ENCODE measurements at regions not wholly inside any gene's neighbourhood (a gene's known extent, or its start where the extent isn't known, plus 50 kb on each side); places are given as distances from the start of the nearest gene placed in this dataset.

GRCh38 chr5:17796142-17796541, 161.9 kb downstream of the TAF11L14 start:
- Mint-ChIP-seq H3K27me3 (no peaks in the 10 kb centered on the region), H3K4me1 (no peaks in the 10 kb centered on the region), H3K4me3 (no peak overlapping the region), H3K27ac (no peak overlapping the region), H3K9me3 (peaks cover 2 to 17% (median 6%) of the 10 kb centered on the region in 7 donors), H3K36me3 (no peaks in the 10 kb centered on the region)
- ATAC-seq (ENCODE audit: low read depth in 2 of 2): no peak
- H3K4me1 ChIP-seq (ENCODE audit: control insufficient read depth, insufficient read depth, low read length, poor library complexity, severe bottlenecking): no peaks in the 10 kb centered on the region
- no peak overlapping the region for H3K4me3 ChIP-seq (ENCODE audit: low read depth, low read length)
- H3K36me3 ChIP-seq (ENCODE audit: control insufficient read depth, insufficient read depth, low read length): no peaks in the 10 kb centered on the region
- no peaks in the 10 kb centered on the region for H3K27me3 ChIP-seq (ENCODE audit: control insufficient read depth, insufficient read depth, low read length)
- H3K9me3 ChIP-seq (ENCODE audit: control insufficient read depth in 2 of 2, low read length in 2 of 2): peaks cover 0 to 4% of the 10 kb centered on the region in 2 experiments
- H3K27ac ChIP-seq (ENCODE audit: insufficient read depth, low read length, poor library complexity, severe bottlenecking): no peak overlapping the region
- DNase-seq: no peak

GRCh38 chr5:17796757-17797396, 162.6 kb downstream of the TAF11L14 start:
- H3K36me3 Mint-ChIP-seq: no peaks in the 10 kb centered on the region
- H3K27ac Mint-ChIP-seq: no peak overlapping the region
- Histone ChIP-seq H3K4me1 (ENCODE audit: control insufficient read depth, insufficient read depth, low read length, poor library complexity, severe bottlenecking) (no peaks in the 10 kb centered on the region), H3K27me3 (ENCODE audit: control insufficient read depth, insufficient read depth, low read length) (no peaks in the 10 kb centered on the region), H3K27ac (ENCODE audit: insufficient read depth, low read length, poor library complexity, severe bottlenecking) (no peak overlapping the region), H3K36me3 (ENCODE audit: control insufficient read depth, insufficient read depth, low read length) (no peaks in the 10 kb centered on the region), H3K4me3 (ENCODE audit: low read depth, low read length) (no peak overlapping the region), H3K9me3 (ENCODE audit: control insufficient read depth in 2 of 2, low read length in 2 of 2) (peaks cover 0 to 2% of the 10 kb centered on the region in 2 experiments)
- no peaks in the 10 kb centered on the region for H3K4me1 Mint-ChIP-seq
- ATAC-seq (ENCODE audit: low read depth in 2 of 2) (no peak), DNase-seq (no peak)
- no peaks in the 10 kb centered on the region for H3K27me3 Mint-ChIP-seq
- no peak overlapping the region for H3K4me3 Mint-ChIP-seq
- H3K9me3 Mint-ChIP-seq: peaks cover 2 to 17% (median 6%) of the 10 kb centered on the region in 7 donors

GRCh38 chr5:17799521-17799920, 165.3 kb downstream of the TAF11L14 start:
- Histone ChIP-seq H3K4me1 (ENCODE audit: control insufficient read depth, insufficient read depth, low read length, poor library complexity, severe bottlenecking) (no peaks in the 10 kb centered on the region), H3K27me3 (ENCODE audit: control insufficient read depth, insufficient read depth, low read length) (no peaks in the 10 kb centered on the region), H3K4me3 (ENCODE audit: low read depth, low read length) (no peak overlapping the region), H3K36me3 (ENCODE audit: control insufficient read depth, insufficient read depth, low read length) (no peaks in the 10 kb centered on the region), H3K27ac (ENCODE audit: insufficient read depth, low read length, poor library complexity, severe bottlenecking) (no peak overlapping the region), H3K9me3 (ENCODE audit: control insufficient read depth in 2 of 2, low read length in 2 of 2) (peaks cover 0 to 2% of the 10 kb centered on the region in 2 experiments)
- no peak for ATAC-seq (ENCODE audit: low read depth in 2 of 2)
- DNase-seq: no peak
- H3K9me3 Mint-ChIP-seq: peaks cover 2 to 11% (median 3%) of the 10 kb centered on the region in 7 donors
- H3K27ac Mint-ChIP-seq: no peak overlapping the region
- H3K4me1 Mint-ChIP-seq: no peaks in the 10 kb centered on the region
- H3K4me3 Mint-ChIP-seq: no peak overlapping the region
- no peaks in the 10 kb centered on the region for H3K36me3 Mint-ChIP-seq
- H3K27me3 Mint-ChIP-seq: no peaks in the 10 kb centered on the region

GRCh38 chr5:17801595-17801994, 167.3 kb downstream of the TAF11L14 start:
- ATAC-seq (ENCODE audit: low read depth in 2 of 2) (no peak), DNase-seq (no peak)
- Mint-ChIP-seq H3K27ac (no peak overlapping the region), H3K4me3 (no peak overlapping the region), H3K4me1 (no peaks in the 10 kb centered on the region), H3K27me3 (no peaks in the 10 kb centered on the region), H3K9me3 (peaks cover under 1 to 11% (median 4%) of the 10 kb centered on the region in 7 donors), H3K36me3 (no peaks in the 10 kb centered on the region)
- Histone ChIP-seq H3K27me3 (ENCODE audit: control insufficient read depth, insufficient read depth, low read length) (no peaks in the 10 kb centered on the region), H3K36me3 (ENCODE audit: control insufficient read depth, insufficient read depth, low read length) (no peaks in the 10 kb centered on the region), H3K27ac (ENCODE audit: insufficient read depth, low read length, poor library complexity, severe bottlenecking) (no peak overlapping the region), H3K9me3 (ENCODE audit: control insufficient read depth in 2 of 2, low read length in 2 of 2) (no peaks in the 10 kb centered on the region), H3K4me1 (ENCODE audit: control insufficient read depth, insufficient read depth, low read length, poor library complexity, severe bottlenecking) (no peaks in the 10 kb centered on the region), H3K4me3 (ENCODE audit: low read depth, low read length) (no peak overlapping the region)

- Histone ChIP-seq H3K4me3 (ENCODE audit: low read depth, low read length) (no peak overlapping the region), H3K27ac (ENCODE audit: insufficient read depth, low read length, poor library complexity, severe bottlenecking) (no peak overlapping the region)
- ATAC-seq (ENCODE audit: low read depth in 2 of 2): no peak
These were observed 168.0 kb downstream of the TAF11L14 start for GRCh38 chr5:17802256-17802655.

GRCh38 chr5:17803971-17804370, 169.7 kb downstream of the TAF11L14 start:
- no peaks in the 10 kb centered on the region for H3K27me3 ChIP-seq (ENCODE audit: control insufficient read depth, insufficient read depth, low read length)
- H3K27me3 Mint-ChIP-seq: no peaks in the 10 kb centered on the region
- H3K36me3 Mint-ChIP-seq: no peaks in the 10 kb centered on the region
- H3K36me3 ChIP-seq (ENCODE audit: control insufficient read depth, insufficient read depth, low read length): no peaks in the 10 kb centered on the region
- no peaks in the 10 kb centered on the region for H3K4me1 Mint-ChIP-seq
- H3K9me3 Mint-ChIP-seq: peaks cover 3 to 11% (median 6%) of the 10 kb centered on the region in 7 donors
- H3K9me3 ChIP-seq (ENCODE audit: control insufficient read depth in 2 of 2, low read length in 2 of 2): no peaks in the 10 kb centered on the region
- DNase-seq: no peak
- H3K4me1 ChIP-seq (ENCODE audit: control insufficient read depth, insufficient read depth, low read length, poor library complexity, severe bottlenecking): no peaks in the 10 kb centered on the region
- no peak overlapping the region for H3K27ac Mint-ChIP-seq
- no peak overlapping the region for H3K4me3 ChIP-seq (ENCODE audit: low read depth, low read length)
- no peak for ATAC-seq (ENCODE audit: low read depth in 2 of 2)
- H3K4me3 Mint-ChIP-seq: no peak overlapping the region
- H3K27ac ChIP-seq (ENCODE audit: insufficient read depth, low read length, poor library complexity, severe bottlenecking): no peak overlapping the region

More at GRCh38 chr5:17802256-17802655, 168.0 kb downstream of the TAF11L14 start:
- no peaks in the 10 kb centered on the region for H3K9me3 ChIP-seq (ENCODE audit: control insufficient read depth in 2 of 2, low read length in 2 of 2)
- peaks cover 2 to 8% (median 5%) of the 10 kb centered on the region in 7 donors for H3K9me3 Mint-ChIP-seq
- H3K4me1 ChIP-seq (ENCODE audit: control insufficient read depth, insufficient read depth, low read length, poor library complexity, severe bottlenecking): no peaks in the 10 kb centered on the region
- H3K36me3 ChIP-seq (ENCODE audit: control insufficient read depth, insufficient read depth, low read length): no peaks in the 10 kb centered on the region
- H3K27me3 ChIP-seq (ENCODE audit: control insufficient read depth, insufficient read depth, low read length): no peaks in the 10 kb centered on the region
- no peaks in the 10 kb centered on the region for H3K27me3 Mint-ChIP-seq
- DNase-seq: no peak
- H3K36me3 Mint-ChIP-seq: no peaks in the 10 kb centered on the region
- H3K27ac Mint-ChIP-seq: no peak overlapping the region
- H3K4me1 Mint-ChIP-seq: no peaks in the 10 kb centered on the region
- no peak overlapping the region for H3K4me3 Mint-ChIP-seq

GRCh38 chr5:17805227-17805825, 171.1 kb downstream of the TAF11L14 start:
- H3K4me1 ChIP-seq (ENCODE audit: control insufficient read depth, insufficient read depth, low read length, poor library complexity, severe bottlenecking): no peaks in the 10 kb centered on the region
- no peaks in the 10 kb centered on the region for H3K36me3 Mint-ChIP-seq
- H3K4me3 ChIP-seq (ENCODE audit: low read depth, low read length): no peak overlapping the region
- no peak overlapping the region for H3K4me3 Mint-ChIP-seq
- H3K9me3 ChIP-seq (ENCODE audit: control insufficient read depth in 2 of 2, low read length in 2 of 2): no peaks in the 10 kb centered on the region
- no peak for ATAC-seq (ENCODE audit: low read depth in 2 of 2)
- H3K27ac ChIP-seq (ENCODE audit: insufficient read depth, low read length, poor library complexity, severe bottlenecking): no peak overlapping the region
- peaks cover 3 to 12% (median 6%) of the 10 kb centered on the region in 7 donors for H3K9me3 Mint-ChIP-seq
- H3K27ac Mint-ChIP-seq: no peak overlapping the region
- H3K4me1 Mint-ChIP-seq: no peaks in the 10 kb centered on the region
- H3K27me3 Mint-ChIP-seq: no peaks in the 10 kb centered on the region
- H3K27me3 ChIP-seq (ENCODE audit: control insufficient read depth, insufficient read depth, low read length): no peaks in the 10 kb centered on the region
- H3K36me3 ChIP-seq (ENCODE audit: control insufficient read depth, insufficient read depth, low read length): no peaks in the 10 kb centered on the region
- no peak for DNase-seq
